CD1c-positive myeloid dendritic cell (primary cell): ENCODE measurements at regions not wholly inside any gene's neighbourhood (a gene's known extent, or its start where the extent isn't known, plus 50 kb on each side); places are given as distances from the start of the nearest gene placed in this dataset.
A peak's percentile ranks its signal among the peaks of the same experiment; 100 is the strongest.
"Not testable (repeated sequence)": the region's sequence is repeated elsewhere in the genome, so short reads cannot be mapped to it uniquely, and the experiment has no call there.

ENCODE experiments used
- DNase-seq: peaks from one replicate; pipeline ENCODE4 v3.0.0-alpha.2; 2016; ENCODE audit errors: extremely low spot score

- no peak for DNase-seq
Measured at GRCh38 chr5:1748271-1748670, 51.4 kb downstream of the MRPL36 start.

- DNase-seq = no peak
Measured at GRCh38 chr5:1747803-1748085, 51.9 kb downstream of the MRPL36 start.

GRCh38 chr5:1747079-1747802, 52.4 kb downstream of the MRPL36 start:
- DNase-seq = no peak

DNA sequence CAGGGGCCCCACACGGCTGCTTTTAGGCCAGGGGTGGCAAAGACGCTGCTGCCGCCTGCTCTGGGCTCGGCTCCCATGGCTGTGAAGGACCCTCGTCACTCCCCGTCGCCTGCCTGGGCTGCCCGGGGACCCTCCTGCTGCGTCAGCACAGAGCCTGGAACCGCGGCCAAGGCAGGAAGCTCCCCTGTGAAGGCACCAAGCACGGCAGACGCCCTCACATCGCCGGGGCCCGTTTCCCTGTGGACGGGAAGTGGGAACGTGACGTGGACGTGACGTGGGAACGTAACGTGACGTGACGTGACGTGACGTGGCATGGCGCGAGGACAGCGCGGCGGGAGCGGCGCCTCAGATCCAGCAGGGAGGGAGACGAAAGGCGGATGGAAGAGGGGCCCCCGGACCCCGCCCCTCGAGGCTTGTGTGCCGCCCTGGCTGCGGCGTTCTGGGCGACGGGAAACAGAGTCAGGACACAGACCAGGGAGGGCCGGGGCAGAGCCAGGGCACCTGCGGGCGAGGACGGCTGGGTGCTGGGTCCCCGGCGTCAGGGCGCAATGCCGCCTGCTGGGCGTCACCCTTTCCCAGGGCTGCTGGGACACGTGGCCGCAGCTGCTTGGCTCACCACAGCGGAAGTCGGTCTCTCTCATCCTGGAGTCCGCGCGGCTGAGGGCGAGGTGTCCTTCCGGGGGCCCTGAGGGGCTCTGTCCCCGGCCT, 53.1 kb downstream of the MRPL36 start:
- DNase-seq = no peak

- no peak for DNase-seq
Measured at GRCh38 chr5:1745796-1746370, 53.8 kb downstream of the MRPL36 start.

DNA sequence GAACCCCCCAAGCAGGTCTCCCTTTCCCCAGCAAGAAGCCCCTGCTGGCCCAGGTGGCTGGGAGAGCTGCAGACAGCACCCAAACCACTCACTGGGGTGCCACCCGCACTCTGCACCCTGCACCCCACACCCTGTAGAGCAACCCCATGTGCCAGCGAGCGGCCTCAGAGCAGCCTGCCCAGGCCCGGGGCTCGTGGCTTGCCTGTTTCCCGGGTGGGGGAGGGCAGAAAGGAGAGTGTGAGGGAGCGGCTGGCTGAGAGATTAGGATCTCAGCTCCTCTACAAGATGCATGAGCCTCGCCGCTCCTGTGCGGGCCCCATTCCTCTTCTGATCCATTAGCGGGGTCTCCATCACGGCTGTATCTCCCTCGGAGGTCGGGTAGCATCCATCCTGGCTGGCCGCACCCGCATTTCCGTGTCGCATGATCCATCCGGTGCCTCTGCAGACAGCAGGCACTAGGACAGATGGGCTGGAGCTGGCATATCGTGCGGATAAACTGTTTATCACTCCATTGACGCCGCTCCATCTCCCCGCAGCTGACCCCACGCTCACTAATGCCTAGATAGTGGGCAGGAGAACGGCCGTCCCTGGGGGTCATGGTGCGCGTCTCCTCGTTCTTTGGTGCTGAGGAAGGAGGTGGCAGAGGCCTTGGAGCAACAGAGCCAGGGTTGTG, 54.4 kb downstream of the MRPL36 start:
- DNase-seq = no peak

DNA sequence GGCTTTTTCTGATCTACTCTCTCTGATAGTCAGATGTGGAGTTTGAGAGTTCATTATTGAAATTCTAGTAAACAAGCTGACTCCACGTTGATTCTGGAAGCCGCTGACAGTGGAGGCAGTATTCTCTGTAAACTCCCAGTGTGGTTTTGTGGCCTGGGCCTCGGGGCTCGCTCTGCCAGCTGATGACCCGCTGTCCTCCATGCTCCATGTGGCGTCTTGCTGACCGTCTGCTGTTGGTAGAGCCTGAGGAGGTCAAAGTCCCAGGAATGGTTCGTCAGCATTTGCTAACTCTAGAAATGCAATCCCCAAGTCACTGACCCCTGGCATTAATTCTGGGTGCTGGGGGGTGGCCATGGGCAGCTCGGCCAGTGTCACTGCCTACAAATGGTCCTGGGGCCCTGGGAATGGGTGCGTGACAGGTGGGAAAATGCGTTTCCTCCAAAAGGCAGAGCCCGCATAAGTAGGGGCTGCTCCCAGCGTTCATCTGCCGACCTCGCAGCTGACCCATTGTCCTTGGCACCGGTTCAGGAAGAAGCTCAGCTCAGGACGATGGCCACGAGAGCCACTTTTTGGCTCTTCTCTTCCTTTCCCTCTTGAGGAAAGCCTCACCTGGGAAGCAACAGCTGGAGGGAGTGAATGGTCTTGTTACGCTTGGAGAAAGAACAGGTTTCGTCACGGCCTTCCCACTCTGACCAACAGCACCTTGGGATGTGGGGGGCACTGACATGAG, 55.1 kb downstream of the MRPL36 start:
- DNase-seq = no peak

DNA sequence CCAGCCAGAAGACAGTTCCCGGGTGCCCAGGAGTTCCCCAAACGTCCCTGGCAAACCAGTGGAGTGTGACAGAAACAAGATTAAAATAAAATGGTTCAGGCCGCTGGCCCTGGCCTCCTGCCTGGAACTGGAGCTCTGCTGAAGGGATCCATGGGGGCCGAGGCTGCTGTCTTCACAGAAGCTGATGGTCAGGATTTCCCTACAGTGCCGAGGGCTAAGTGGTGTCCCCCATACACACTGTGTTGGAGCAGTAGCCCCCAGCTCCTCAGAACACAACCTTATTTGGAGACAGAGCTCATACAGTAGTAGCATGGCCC, 55.9 kb downstream of the MRPL36 start:
- no peak for DNase-seq

- no peak for DNase-seq
Measured at GRCh38 chr5:1743061-1743768, 56.4 kb downstream of the MRPL36 start.

DNA sequence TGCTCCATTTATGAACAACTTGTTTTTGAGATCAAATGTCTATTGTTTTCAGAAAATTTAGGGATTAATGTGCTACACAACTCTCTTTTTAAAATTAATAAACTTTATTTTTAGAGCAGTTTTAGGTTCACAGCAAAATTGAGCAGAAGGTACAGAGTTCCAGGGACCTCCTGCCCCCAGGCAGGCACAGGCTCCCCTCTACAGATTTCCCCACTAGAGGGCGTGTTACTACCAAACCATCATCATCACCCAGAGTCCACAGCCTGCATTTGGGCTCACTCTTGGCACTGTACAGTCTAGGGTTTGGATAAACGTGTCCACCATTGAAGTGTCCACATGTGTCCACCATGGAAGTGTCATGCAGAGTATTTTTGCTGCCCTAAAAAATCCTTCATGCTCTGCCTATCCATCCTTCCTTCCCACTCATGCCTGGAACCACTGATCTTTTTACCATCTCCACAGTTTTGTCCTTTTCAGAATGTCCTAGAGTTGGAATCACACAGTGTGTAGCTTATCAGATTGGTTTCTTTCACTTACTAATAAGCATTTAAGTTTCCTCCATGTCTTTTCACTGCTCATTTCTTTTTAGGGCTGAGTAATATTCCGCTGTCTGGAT, 61.7 kb downstream of the MRPL36 start:
- peak; percentile 22 for DNase-seq

- no peak for DNase-seq
Measured at GRCh38 chr5:1736889-1737711, 62.5 kb downstream of the MRPL36 start.

- DNase-seq = no peak
Measured at GRCh38 chr5:1736065-1736464, 63.6 kb downstream of the MRPL36 start.

GRCh38 chr5:1735320-1735970, 64.2 kb downstream of the MRPL36 start:
- DNase-seq = no peak

GRCh38 chr5:1734908-1735289, 64.7 kb downstream of the MRPL36 start:
- DNase-seq = no peak

GRCh38 chr5:1734271-1734907, 65.2 kb downstream of the MRPL36 start:
- DNase-seq = no peak

DNA sequence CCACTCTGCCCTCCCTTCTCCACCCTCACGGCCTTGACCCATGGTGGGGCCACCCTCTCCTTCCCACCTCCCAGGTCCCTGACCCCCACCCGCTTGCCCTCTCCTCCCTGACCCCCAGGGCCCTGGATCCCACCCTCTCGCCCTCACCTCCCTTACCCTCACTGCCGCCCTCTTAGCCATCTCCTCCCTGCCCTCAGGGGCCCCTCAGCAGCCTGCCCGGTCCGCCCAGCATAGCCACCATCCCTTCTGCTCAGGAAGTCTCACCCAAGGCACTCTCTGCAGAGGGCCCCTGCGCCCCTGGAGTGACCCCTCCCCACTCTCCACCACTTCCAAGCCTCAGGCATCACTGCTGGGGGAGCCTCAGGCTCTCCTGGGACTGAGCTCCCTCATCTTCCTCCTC, 66.3 kb downstream of the MRPL36 start:
- DNase-seq = no peak

DNA sequence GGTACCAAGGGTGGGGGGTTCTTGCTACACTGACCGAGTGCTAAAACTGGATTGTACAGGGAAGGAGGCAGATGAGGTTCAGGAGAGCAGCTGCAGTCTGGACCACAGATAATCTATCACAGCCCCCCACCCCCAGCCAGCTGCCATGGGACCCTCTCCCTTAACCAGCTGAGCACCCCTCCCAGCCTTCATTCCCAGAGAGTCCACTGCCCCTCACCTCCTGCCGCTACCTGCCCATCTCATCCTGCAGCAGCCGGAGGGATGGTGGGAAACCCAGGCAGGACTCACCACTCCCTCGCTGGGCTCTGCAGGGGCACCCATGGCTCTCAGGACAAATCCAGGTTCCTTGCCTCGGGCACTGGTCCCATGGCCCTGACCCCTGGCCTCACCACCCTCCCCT, 66.7 kb downstream of the MRPL36 start:
- DNase-seq = no peak

- no peak for DNase-seq
Measured at GRCh38 chr5:1732238-1732941, 67.2 kb downstream of the MRPL36 start.

DNA sequence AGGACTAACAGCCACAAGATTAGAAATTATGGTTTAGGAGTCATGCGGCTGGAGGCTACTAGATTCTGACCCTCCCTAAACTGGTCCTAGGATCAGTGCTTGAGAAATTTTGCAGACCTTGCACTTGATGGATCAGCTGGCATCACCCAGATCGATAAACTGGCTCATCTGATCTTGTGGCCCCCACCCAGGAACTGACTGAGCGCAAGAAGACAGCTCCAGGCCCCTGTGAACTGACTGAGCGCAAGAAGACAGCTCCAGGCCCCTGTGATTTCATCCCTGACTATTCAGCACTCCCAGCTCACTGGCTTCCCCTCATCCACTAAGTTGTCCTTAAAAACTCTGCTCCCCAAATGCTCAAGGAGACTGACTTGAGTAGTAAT, 67.8 kb downstream of the MRPL36 start:
- DNase-seq = not testable (repeated sequence)
